HepG2 (cell line): ENCODE measurements at regions not wholly inside any gene's neighbourhood (a gene's known extent, or its start where the extent isn't known, plus 50 kb on each side); places are given as distances from the start of the nearest gene placed in this dataset.

Source experiments
- ATAC-seq: fragments of 200-7000 bp; cut with Tn5 transposase; 3 replicates; pipeline ENCODE4 v1.9.1; 2020; ENCODE audit warnings: mild to moderate bottlenecking, moderate library complexity
- BruUV-seq: library from RNA; stranded (reverse); fragments of 400-500 nt; replicated peaks from 2 replicates; lab custom pipeline; 2021; lab: Mats Ljungman, UMichigan
- CTCF ChIA-PET: fragments of 300-600 bp; formaldehyde crosslinking; extraction: SDS; loops from one replicate; lab custom pipeline; 2021; ENCODE audit warnings: low total read pairs, inconsistent platforms, low intra/inter-chr PET ratio; lab: Yijun Ruan, JAX
- POLR2A ChIA-PET: fragments of 350-600 bp; sonication (Branson Sonifier 250); formaldehyde crosslinking; loops from one replicate; lab custom pipeline; 2020; ENCODE audit warnings: antibody characterized with exemption, inconsistent platforms; lab: Yijun Ruan, JAX
- DNase-seq: peaks from one replicate; pipeline ENCODE4 v3.0.0-alpha.2; 2015; ENCODE audit warnings: low spot score
- FAIRE-seq: peaks from 3 replicates; lab custom pipeline; 2011; peaks lifted over from hg19 to GRCh38; lab: Jason Lieb, UNC
- H2AFZ ChIP-seq: one replicate; pipeline ENCODE4 v1.6.1; 2011; ENCODE audit warnings: low read length, inconsistent platforms
- H3K27ac ChIP-seq: fragments of 300-600 bp; 3 replicates; pipeline ENCODE4 v1.8.0; 2011; ENCODE audit warnings: mixed run types, mild to moderate bottlenecking, mixed read lengths, low read length, inconsistent platforms; ENCODE audit not compliant: insufficient read depth; ENCODE audit errors: extremely low read length
- H3K27me3 ChIP-seq, 2 experiments: fragments of 200-600 bp in 1 of 2; 2 replicates in 1 of 2; 3 replicates in 1 of 2; pipeline versions ENCODE4 v1.6.0 to v1.8.0; 2011; ENCODE audit warnings: low read length in 2 of 2, mild to moderate bottlenecking in 2 of 2, moderate library complexity in 2 of 2, inconsistent platforms in 1 of 2; ENCODE audit not compliant: insufficient read depth in 2 of 2, control insufficient read depth in 1 of 2
- H3K36me3 ChIP-seq, 2 experiments: fragments of 200-600 bp in 1 of 2; replicated peaks in 1 of 2; 2 replicates in 1 of 2; 3 replicates in 1 of 2; pipeline versions ENCODE4 v1.5.1 to v1.8.0; 2011; ENCODE audit warnings: low read length in 2 of 2, inconsistent platforms in 1 of 2; ENCODE audit not compliant: insufficient read depth in 2 of 2, control insufficient read depth in 1 of 2
- H3K4me1 ChIP-seq: 2 replicates; pipeline ENCODE4 v1.5.1; 2012; ENCODE audit warnings: low read length, inconsistent platforms; ENCODE audit not compliant: insufficient read depth
- H3K4me2 ChIP-seq: 2 replicates; pipeline ENCODE4 v1.6.0; 2011; ENCODE audit warnings: low read depth, low read length, inconsistent platforms
- H3K4me3 ChIP-seq, 3 experiments: fragments of 200-600 bp in 1 of 3; sonication (generic), shearing (Covaris generic) in 1 of 3; replicated peaks in 1 of 3; 2 replicates each; pipeline ENCODE4 v1.5.1; 2011 to 2016; ENCODE audit warnings: low read length in 3 of 3, inconsistent platforms in 2 of 3, low read depth in 2 of 3, mild to moderate bottlenecking in 2 of 3, control low read depth in 1 of 3, mixed read lengths in 1 of 3; ENCODE audit not compliant: insufficient read depth in 1 of 3
- H3K79me2 ChIP-seq: one replicate; pipeline ENCODE4 v1.6.1; 2011; ENCODE audit warnings: low read length, inconsistent platforms; ENCODE audit not compliant: insufficient read depth
- H3K9ac ChIP-seq: 2 replicates; pipeline ENCODE4 v1.6.0; 2011; ENCODE audit warnings: mild to moderate bottlenecking, low read depth, low read length, inconsistent platforms; ENCODE audit not compliant: insufficient read depth
- H3K9me3 ChIP-seq: 2 replicates; pipeline ENCODE4 v1.5.1; 2012; ENCODE audit warnings: mild to moderate bottlenecking, low read length
- H4K20me1 ChIP-seq: 2 replicates; pipeline ENCODE4 v1.6.0; 2011; ENCODE audit warnings: inconsistent platforms, mild to moderate bottlenecking, low read length, moderate library complexity; ENCODE audit not compliant: insufficient read depth
- AGO1 ChIP-seq: fragments of 200-400 bp; formaldehyde crosslinking; IDR thresholded peaks from 2 replicates; pipeline ENCODE4 v1.6.1; 2017; ENCODE audit warnings: mild to moderate bottlenecking, low read depth, low read length, moderate library complexity; ENCODE audit not compliant: poor library complexity, severe bottlenecking
- ARNT2 ChIP-seq: sonication (generic); formaldehyde crosslinking; IDR thresholded peaks from 2 replicates; pipeline ENCODE4 v1.8.0; 2022; ENCODE audit warnings: mild to moderate bottlenecking, low read depth, missing genetic modification reagents, moderate library complexity
- FOSL1 ChIP-seq: sonication (generic); formaldehyde crosslinking; IDR thresholded peaks from 2 replicates; pipeline ENCODE4 v1.9.0; 2021; ENCODE audit warnings: missing genetic modification reagents, borderline replicate concordance
- FOXA1 ChIP-seq, 2 experiments: fragments of 450-650 bp in 1 of 2; sonication (generic) in 1 of 2; formaldehyde crosslinking in 1 of 2; IDR thresholded peaks; 2 replicates each; pipeline versions ENCODE4 v1.4.0 to v1.6.1; 2016 to 2020; ENCODE audit warnings: missing genetic modification reagents in 1 of 2
- HOXA7 ChIP-seq: sonication (generic); formaldehyde crosslinking; IDR thresholded peaks from 2 replicates; pipeline ENCODE4 v1.8.1; 2022; ENCODE audit warnings: mild to moderate bottlenecking, missing genetic modification reagents, moderate library complexity
- JDP2 ChIP-seq: sonication (generic); formaldehyde crosslinking; IDR thresholded peaks from 2 replicates; pipeline ENCODE4 v1.8.1; 2022; ENCODE audit warnings: missing genetic modification reagents, borderline replicate concordance
- MAFG ChIP-seq: sonication (generic); formaldehyde crosslinking; IDR thresholded peaks from 2 replicates; pipeline ENCODE4 v1.5.1; 2020; ENCODE audit warnings: mild to moderate bottlenecking, missing genetic modification reagents
- MAZ ChIP-seq, 2 experiments: sonication (generic) in 1 of 2; formaldehyde crosslinking in 1 of 2; IDR thresholded peaks; 2 replicates each; pipeline versions ENCODE4 v1.5.0 to v1.6.1; 2012 to 2020; ENCODE audit warnings: low read depth in 2 of 2, mild to moderate bottlenecking in 2 of 2, borderline replicate concordance in 1 of 2, improper control_type of control experiment in 1 of 2, low read length in 1 of 2, missing genetic modification reagents in 1 of 2, moderate library complexity in 1 of 2
- NCOA1 ChIP-seq: sonication (generic); formaldehyde crosslinking; IDR thresholded peaks from 2 replicates; pipeline ENCODE4 v1.9.0; 2021; ENCODE audit warnings: missing genetic modification reagents
- PHF21A ChIP-seq: sonication (generic); formaldehyde crosslinking; IDR thresholded peaks from 2 replicates; pipeline ENCODE4 v1.5.0; 2020; ENCODE audit warnings: mild to moderate bottlenecking, missing genetic modification reagents
- REL ChIP-seq: sonication (generic); formaldehyde crosslinking; conservative IDR thresholded peaks from 2 replicates; pipeline ENCODE4 v1.8.0; 2022; ENCODE audit warnings: mild to moderate bottlenecking, missing genetic modification reagents, moderate library complexity
- ZBTB20 ChIP-seq: sonication (generic); formaldehyde crosslinking; IDR thresholded peaks from 2 replicates; pipeline ENCODE4 v1.8.1; 2023; ENCODE audit warnings: missing genetic modification reagents, low read depth, mild to moderate bottlenecking, borderline replicate concordance
- ZMAT5 ChIP-seq: sonication (generic); formaldehyde crosslinking; IDR thresholded peaks from 2 replicates; pipeline ENCODE4 v1.5.0; 2020; ENCODE audit warnings: mild to moderate bottlenecking, low read depth, missing genetic modification reagents, borderline replicate concordance
- ZNF343 ChIP-seq: sonication (generic); formaldehyde crosslinking; IDR thresholded peaks from 2 replicates; pipeline ENCODE4 v1.4.0; 2020; ENCODE audit warnings: mild to moderate bottlenecking, missing genetic modification reagents
- ZNF468 ChIP-seq: sonication (generic); formaldehyde crosslinking; IDR thresholded peaks from 2 replicates; pipeline ENCODE4 v1.8.0; 2022; ENCODE audit warnings: mild to moderate bottlenecking, moderate library complexity, missing genetic modification reagents
- ZXDC ChIP-seq: sonication (generic); formaldehyde crosslinking; IDR thresholded peaks from 2 replicates; pipeline ENCODE4 v1.5.0; 2020; ENCODE audit warnings: mild to moderate bottlenecking, missing genetic modification reagents
- WGBS: methylation state at CpG from one replicate; pipeline ENCODE4 v1.1.6; 2017; ENCODE audit warnings: low lambda C conversion rate; 5-methylcytosine and 5-hydroxymethylcytosine counted together
- in situ Hi-C: cut with HindIII; loops from 2 replicates; pipeline ENCODE4 v1.10.0; 2017; ENCODE audit warnings: low pct_unique_long_range_greater_than_20kb; ENCODE audit not compliant: extremely low pct_ligation_motif_present
- intact Hi-C: fragments of 100-400 bp; cut with micrococcal nuclease; formaldehyde crosslinking; loops from one replicate; pipeline ENCODE4 v1.10.0; 2022; ENCODE audit not compliant: unreplicated experiment

GRCh38 chr2:224220586-224221255 lies 181.2 kb downstream of the FAM124B start:
- no peak overlapping the region for H3K4me3 ChIP-seq
- in situ Hi-C loops = no loop called here
- CTCF ChIA-PET = no interaction called here
- 11% methylated on average over 4 of the region's 4 CpGs for WGBS
- H3K4me2 ChIP-seq = no peak overlapping the region
- DNase-seq = no peak
- no TSS peak for BruUV-seq
- POLR2A ChIA-PET = no interaction called here
- no peak overlapping the region for H2AFZ ChIP-seq
- H3K36me3 ChIP-seq = no peaks in the 10 kb centered on the region
- H3K9ac ChIP-seq = no peak overlapping the region
- intact Hi-C loops = no loop called here
- H3K27me3 ChIP-seq = peaks cover 0 to 5% of the 10 kb centered on the region in 2 experiments; a peak in 1 of 5 replicates
- FAIRE-seq = no peak
- no peak for ATAC-seq
- H3K4me1 ChIP-seq = no peaks in the 10 kb centered on the region
- H3K9me3 ChIP-seq = no peaks in the 10 kb centered on the region
- TF ChIP-seq FOXA1 (IDR thresholded peaks at IDR 0.05) (no peak), FOXA1 (CRISPR knock-in tag; IDR thresholded peaks at IDR 0.05) (no peak), PHF21A (CRISPR knock-in tag) (no peak), HOXA7 (CRISPR knock-in tag) (no peak), ZNF343 (CRISPR knock-in tag) (no peak), FOSL1 (CRISPR knock-in tag) (no peak), ARNT2 (CRISPR knock-in tag) (no peak), MAZ (IDR thresholded peaks at IDR 0.05; ENCODE audit: borderline replicate concordance, low read depth, low read length) (no peak), MAZ (CRISPR knock-in tag; IDR thresholded peaks at IDR 0.05; ENCODE audit: low read depth) (no peak), MAFG (CRISPR knock-in tag) (no peak), REL (CRISPR knock-in tag) (no peak), ZBTB20 (no peak), JDP2 (CRISPR knock-in tag) (no peak), ZMAT5 (CRISPR knock-in tag) (no peak), ZNF468 (CRISPR knock-in tag) (no peak), NCOA1 (CRISPR knock-in tag) (no peak), ZXDC (CRISPR knock-in tag) (no peak), AGO1 (no peak)
- TF ChIP-seq, all 625 proteins: peak for 0
- H3K27ac ChIP-seq = no peak overlapping the region
- H4K20me1 ChIP-seq = no peaks in the 10 kb centered on the region
- H3K79me2 ChIP-seq = no peaks in the 10 kb centered on the region
